KMS-11 (cell line): ENCODE measurements at regions not wholly inside any gene's neighbourhood (a gene's known extent, or its start where the extent isn't known, plus 50 kb on each side); places are given as distances from the start of the nearest gene placed in this dataset.
"Not testable (repeated sequence)": the region's sequence is repeated elsewhere in the genome, so short reads cannot be mapped to it uniquely, and the experiment has no call there.

Experiments used
- H2AFZ ChIP-seq: fragments of 200-600 bp; sonication (generic); 2 replicates; pipeline ENCODE4 v1.6.1; 2016; ENCODE audit warnings: antibody characterized with exemption, mixed run types, low read depth
- H3K27ac ChIP-seq: fragments of 200-600 bp; sonication (generic); 2 replicates; pipeline ENCODE4 v1.6.1; 2016; ENCODE audit warnings: mild to moderate bottlenecking, mixed run types
- H3K27me3 ChIP-seq: fragments of 200-600 bp; sonication (generic); 2 replicates; pipeline ENCODE4 v1.6.1; 2017; ENCODE audit warnings: mild to moderate bottlenecking, low read depth, mixed run types, moderate library complexity; ENCODE audit not compliant: insufficient read depth
- H3K36me3 ChIP-seq: fragments of 200-600 bp; sonication (generic); 2 replicates; pipeline ENCODE4 v1.6.1; 2017; ENCODE audit warnings: mild to moderate bottlenecking, mixed run types; ENCODE audit not compliant: insufficient read depth
- H3K4me1 ChIP-seq: fragments of 200-600 bp; sonication (generic); 2 replicates; pipeline ENCODE4 v1.6.1; 2016; ENCODE audit warnings: mild to moderate bottlenecking, low read depth, mixed run types; ENCODE audit not compliant: poor library complexity, severe bottlenecking
- H3K4me2 ChIP-seq: fragments of 200-600 bp; sonication (generic); 2 replicates; pipeline ENCODE4 v1.7.0; 2016; ENCODE audit warnings: mild to moderate bottlenecking, mixed run types
- H3K4me3 ChIP-seq: fragments of 200-600 bp; sonication (generic); IDR thresholded peaks from 2 replicates; pipeline ENCODE4 v1.6.1; 2017; ENCODE audit warnings: low read depth, low read length, mixed read lengths; ENCODE audit not compliant: insufficient read depth
- H3K79me2 ChIP-seq: fragments of 200-600 bp; sonication (generic); 2 replicates; pipeline ENCODE4 v1.6.1; 2016; ENCODE audit warnings: low read depth, mixed run types; ENCODE audit not compliant: insufficient read depth
- H3K9ac ChIP-seq: fragments of 200-600 bp; sonication (generic); 2 replicates; pipeline ENCODE4 v1.6.1; 2016; ENCODE audit warnings: mild to moderate bottlenecking, mixed run types
- H4K20me1 ChIP-seq: fragments of 200-600 bp; sonication (generic); 2 replicates; pipeline ENCODE4 v1.6.1; 2016; ENCODE audit warnings: mild to moderate bottlenecking, mixed run types; ENCODE audit not compliant: insufficient read depth
- TF ChIP-seq, protein P1 (sequence below): fragments of 200-600 bp; sonication (generic); conservative IDR thresholded peaks from 2 replicates; pipeline ENCODE4 v1.6.1; 2017; ENCODE audit warnings: low read depth, mild to moderate bottlenecking, antibody characterized with exemption, low read length, moderate library complexity, mixed read lengths

DNA sequence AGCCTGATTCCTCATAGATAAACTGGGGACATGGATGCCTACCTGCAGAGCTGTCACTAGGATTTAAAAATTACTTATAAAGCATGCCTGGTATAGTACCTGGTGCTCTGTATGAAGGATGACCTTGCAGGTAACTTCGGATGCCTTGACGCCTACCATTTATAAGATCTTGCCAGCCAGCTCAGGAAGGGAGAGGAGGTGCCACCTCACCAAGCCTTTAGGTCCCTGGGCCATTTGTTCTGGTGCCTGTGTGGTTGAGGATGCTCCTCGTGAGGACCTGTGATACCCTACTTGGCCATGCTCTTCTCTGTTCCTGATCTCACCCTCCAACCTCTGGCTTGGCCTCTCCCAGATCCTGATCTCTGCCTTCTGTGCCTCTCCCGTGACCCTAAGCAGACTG is 85.2 kb downstream of the FDX1 start:
- Histone ChIP-seq H3K36me3 (no peaks in the 10 kb centered on the region), H2AFZ (no peak overlapping the region), H3K4me2 (no peak overlapping the region), H3K4me1 (no peaks in the 10 kb centered on the region), H3K4me3 (no peak overlapping the region), H3K79me2 (no peaks in the 10 kb centered on the region), H3K27ac (no peak overlapping the region), H3K27me3 (no peaks in the 10 kb centered on the region), H3K9ac (no peak overlapping the region), H4K20me1 (no peaks in the 10 kb centered on the region)
- TF ChIP-seq, protein P1, sequence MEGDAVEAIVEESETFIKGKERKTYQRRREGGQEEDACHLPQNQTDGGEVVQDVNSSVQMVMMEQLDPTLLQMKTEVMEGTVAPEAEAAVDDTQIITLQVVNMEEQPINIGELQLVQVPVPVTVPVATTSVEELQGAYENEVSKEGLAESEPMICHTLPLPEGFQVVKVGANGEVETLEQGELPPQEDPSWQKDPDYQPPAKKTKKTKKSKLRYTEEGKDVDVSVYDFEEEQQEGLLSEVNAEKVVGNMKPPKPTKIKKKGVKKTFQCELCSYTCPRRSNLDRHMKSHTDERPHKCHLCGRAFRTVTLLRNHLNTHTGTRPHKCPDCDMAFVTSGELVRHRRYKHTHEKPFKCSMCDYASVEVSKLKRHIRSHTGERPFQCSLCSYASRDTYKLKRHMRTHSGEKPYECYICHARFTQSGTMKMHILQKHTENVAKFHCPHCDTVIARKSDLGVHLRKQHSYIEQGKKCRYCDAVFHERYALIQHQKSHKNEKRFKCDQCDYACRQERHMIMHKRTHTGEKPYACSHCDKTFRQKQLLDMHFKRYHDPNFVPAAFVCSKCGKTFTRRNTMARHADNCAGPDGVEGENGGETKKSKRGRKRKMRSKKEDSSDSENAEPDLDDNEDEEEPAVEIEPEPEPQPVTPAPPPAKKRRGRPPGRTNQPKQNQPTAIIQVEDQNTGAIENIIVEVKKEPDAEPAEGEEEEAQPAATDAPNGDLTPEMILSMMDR = no peak

DNA sequence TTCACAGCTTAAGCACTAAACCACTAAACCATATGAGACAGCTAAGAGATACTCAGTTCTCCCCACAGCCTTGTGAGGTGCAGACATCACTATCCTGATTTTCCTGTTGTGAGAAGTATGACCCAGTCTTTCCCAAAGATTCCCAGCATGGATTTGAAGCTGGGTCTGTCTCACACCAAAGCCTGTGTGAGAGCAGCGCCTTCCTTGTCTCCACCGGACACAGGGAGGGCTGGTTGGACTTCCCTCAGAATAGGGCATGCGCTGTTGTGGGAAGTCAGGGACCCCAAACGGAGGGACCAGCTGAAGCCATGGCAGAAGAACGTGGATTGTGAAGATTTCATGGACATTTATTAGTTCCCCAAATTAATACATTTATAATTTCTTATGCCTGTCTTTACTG is 87.6 kb downstream of the FDX1 start:
- not testable (repeated sequence) for H3K27me3 ChIP-seq, H3K9ac ChIP-seq

DNA sequence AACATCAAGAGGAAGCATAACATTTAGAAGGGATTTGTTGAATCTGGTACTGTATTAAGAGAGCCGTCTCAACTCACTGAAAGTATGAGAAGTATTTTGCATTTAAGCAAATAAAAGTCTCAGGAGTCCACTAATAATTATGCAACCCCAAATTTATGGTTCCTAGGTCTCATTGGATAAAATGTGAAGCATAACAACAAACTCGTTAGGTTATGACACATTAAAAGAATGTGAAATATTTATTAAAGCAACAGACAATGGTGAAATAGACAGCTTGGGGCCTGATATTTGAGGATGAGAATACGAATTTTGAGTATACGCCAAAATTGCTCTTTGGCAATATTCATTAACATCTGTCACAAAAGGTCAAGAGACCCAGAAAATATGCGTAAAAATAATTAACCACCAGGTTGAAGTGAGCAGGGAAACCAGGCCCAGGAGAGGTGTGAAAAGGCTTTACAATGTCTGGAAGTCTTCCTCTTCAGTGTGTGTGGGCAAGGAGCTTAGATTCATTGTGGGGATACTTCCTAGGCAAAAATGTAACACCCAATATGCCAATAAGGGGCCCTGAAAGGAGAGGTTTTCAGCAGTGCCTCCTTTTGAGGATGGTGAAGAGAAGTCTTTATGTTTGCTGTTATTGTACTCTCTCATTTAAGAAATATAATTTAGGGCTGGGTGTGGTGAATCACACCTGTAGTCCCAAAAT is 89.2 kb downstream of the FDX1 start:
- Histone ChIP-seq H3K4me2 (no peak overlapping the region), H3K9ac (no peak overlapping the region), H3K36me3 (no peaks in the 10 kb centered on the region), H3K27me3 (no peaks in the 10 kb centered on the region), H2AFZ (no peak overlapping the region), H3K79me2 (no peaks in the 10 kb centered on the region), H3K27ac (no peak overlapping the region), H4K20me1 (no peaks in the 10 kb centered on the region), H3K4me1 (no peaks in the 10 kb centered on the region), H3K4me3 (no peak overlapping the region)
- TF ChIP-seq, protein P1 = no peak

More for the DNA sequence above, 87.6 kb downstream of the FDX1 start:
- H4K20me1 ChIP-seq, H3K4me1 ChIP-seq, H3K36me3 ChIP-seq, H3K79me2 ChIP-seq, H3K27ac ChIP-seq, H2AFZ ChIP-seq, H3K4me2 ChIP-seq, H3K4me3 ChIP-seq: not testable (repeated sequence)

DNA sequence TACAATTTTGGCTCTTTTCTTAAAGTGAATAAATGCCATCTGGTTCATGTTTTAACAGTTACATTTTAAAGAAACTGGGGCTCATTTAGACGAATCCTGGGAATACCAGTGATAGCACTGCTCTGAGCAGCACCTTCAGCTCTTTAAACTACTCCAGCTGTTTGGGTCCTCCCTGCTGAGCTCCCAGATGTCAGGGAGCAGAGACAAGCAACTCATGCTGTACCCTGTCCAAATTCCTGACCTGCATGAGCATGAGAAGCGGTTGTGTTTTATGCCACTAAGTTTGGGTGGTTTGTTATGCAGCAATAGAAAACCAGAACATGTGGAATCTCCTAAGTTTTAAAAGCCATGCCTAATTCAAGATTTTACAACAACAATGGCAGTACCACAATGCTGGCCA is 90.0 kb downstream of the FDX1 start:
- Histone ChIP-seq H3K36me3 (no peaks in the 10 kb centered on the region), H3K4me1 (peaks cover 4% of the 10 kb centered on the region), H3K27ac (no peak overlapping the region), H4K20me1 (no peaks in the 10 kb centered on the region), H3K9ac (no peak overlapping the region), H3K4me3 (no peak overlapping the region), H3K79me2 (no peaks in the 10 kb centered on the region), H3K4me2 (no peak overlapping the region), H3K27me3 (no peaks in the 10 kb centered on the region), H2AFZ (no peak overlapping the region)
- TF ChIP-seq, protein P1 = no peak

DNA sequence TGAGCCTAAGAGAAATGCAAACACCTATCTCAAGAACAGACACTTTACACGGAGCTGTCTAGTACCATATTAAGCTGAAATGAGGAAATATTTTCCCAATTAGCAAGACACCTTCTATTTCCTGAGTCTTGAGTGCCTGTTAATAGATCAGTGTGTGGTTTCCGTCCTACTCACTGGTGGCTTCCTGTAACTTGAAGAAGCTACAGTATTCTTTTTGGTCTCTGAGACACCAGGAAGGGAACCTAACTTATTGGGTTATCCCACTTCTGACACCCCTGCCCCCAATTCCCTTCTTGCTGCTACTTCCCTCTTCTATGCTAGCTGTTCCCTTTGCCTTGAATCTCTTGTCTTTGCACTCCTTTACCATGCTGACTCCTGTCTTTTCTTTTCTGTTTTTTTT is 92.7 kb downstream of the FDX1 start:
- Histone ChIP-seq H3K27ac (no peak overlapping the region), H3K36me3 (no peaks in the 10 kb centered on the region), H3K4me3 (no peak overlapping the region), H2AFZ (no peak overlapping the region), H3K79me2 (no peaks in the 10 kb centered on the region), H3K4me2 (no peak overlapping the region), H3K4me1 (peaks cover 31% of the 10 kb centered on the region), H3K9ac (no peak overlapping the region), H3K27me3 (no peaks in the 10 kb centered on the region), H4K20me1 (no peaks in the 10 kb centered on the region)
- TF ChIP-seq, protein P1 = no peak
